H1 (cell line): ENCODE measurements at regions not wholly inside any gene's neighbourhood (a gene's known extent, or its start where the extent isn't known, plus 50 kb on each side); places are given as distances from the start of the nearest gene placed in this dataset.

Experiments used
- CTCF ChIA-PET: fragments of 300-600 bp; sonication (Branson Sonifier 250); formaldehyde crosslinking; loops from one replicate; lab custom pipeline; 2021; ENCODE audit not compliant: partially characterized antibody; lab: Charles Lee
- POLR2A ChIA-PET: fragments of 300-600 bp; sonication (Branson Sonifier 250); formaldehyde crosslinking; loops from one replicate; lab custom pipeline; 2021; ENCODE audit warnings: inconsistent platforms; ENCODE audit not compliant: partially characterized antibody; lab: Charles Lee
- DNase-seq, 2 experiments: peaks; one replicate each; pipeline versions ENCODE4 v3.0.0 to v3.0.0-alpha.2; 2010 to 2022; ENCODE audit warnings: low spot score in 2 of 2, low read depth in 1 of 2, mixed read lengths in 1 of 2
- FAIRE-seq: peaks from 2 replicates; lab custom pipeline; 2011; peaks lifted over from hg19 to GRCh38; lab: Jason Lieb, UNC
- H2AFZ ChIP-seq: 2 replicates; pipeline ENCODE4 v1.8.1; 2012; ENCODE audit warnings: low read length, inconsistent platforms
- H2AK5ac ChIP-seq: 2 replicates; pipeline ENCODE4 v1.6.1; 2013; ENCODE audit warnings: low read depth, low read length
- H2BK120ac ChIP-seq: replicated peaks from 2 replicates; pipeline ENCODE3; 2013; ENCODE audit warnings: low read depth, low read length, inconsistent platforms
- H2BK12ac ChIP-seq: 2 replicates; pipeline ENCODE4 v1.6.1; 2013; ENCODE audit warnings: low read depth, low read length
- H2BK15ac ChIP-seq: 2 replicates; pipeline ENCODE4 v1.6.1; 2013; ENCODE audit warnings: low read length
- H2BK20ac ChIP-seq: 2 replicates; pipeline ENCODE4 v1.6.1; 2013; ENCODE audit warnings: low read length
- H2BK5ac ChIP-seq: 2 replicates; pipeline ENCODE4 v1.6.1; 2013; ENCODE audit warnings: low read depth, low read length
- H3K14ac ChIP-seq: 2 replicates; pipeline ENCODE4 v1.6.1; 2013; ENCODE audit warnings: inconsistent platforms; ENCODE audit not compliant: insufficient read length
- H3K18ac ChIP-seq: 2 replicates; pipeline ENCODE4 v1.6.1; 2013; ENCODE audit warnings: low read length; ENCODE audit errors: extremely low read depth
- H3K23ac ChIP-seq: 2 replicates; pipeline ENCODE4 v1.6.1; 2013; ENCODE audit warnings: inconsistent platforms; ENCODE audit not compliant: insufficient read length
- H3K23me2 ChIP-seq: 2 replicates; pipeline ENCODE4 v1.6.1; 2013; ENCODE audit warnings: low read depth, low read length
- H3K27ac ChIP-seq: 2 replicates; pipeline ENCODE4 v1.6.1; 2011; ENCODE audit warnings: low read depth, low read length, inconsistent platforms
- H3K27me3 ChIP-seq, 4 experiments: replicated peaks in 1 of 4; 1 replicate in 1 of 4; 2 replicates in 3 of 4; pipeline versions ENCODE4 v1.6.1 to v1.8.1; 2011 to 2013; ENCODE audit warnings: low read length in 3 of 4, mild to moderate bottlenecking in 3 of 4, inconsistent platforms in 2 of 4, mixed read lengths in 2 of 4, moderate library complexity in 1 of 4; ENCODE audit not compliant: control insufficient read depth in 3 of 4, insufficient read depth in 3 of 4; ENCODE audit errors: extremely low read depth in 1 of 4
- H3K36me3 ChIP-seq, 4 experiments: 2 replicates each; pipeline versions ENCODE4 v1.6.1 to v1.8.1; 2011 to 2013; ENCODE audit warnings: mild to moderate bottlenecking in 4 of 4, low read length in 3 of 4, moderate library complexity in 2 of 4, control low read depth in 1 of 4, inconsistent platforms in 1 of 4; ENCODE audit not compliant: insufficient read depth in 4 of 4, control insufficient read depth in 2 of 4
- H3K4ac ChIP-seq: replicated peaks from 2 replicates; pipeline ENCODE3; 2013; ENCODE audit warnings: low read length, low read depth, mixed read lengths, inconsistent platforms; ENCODE audit not compliant: insufficient read length
- H3K4me1 ChIP-seq, 4 experiments: replicated peaks in 1 of 4; 1 replicate in 1 of 4; 2 replicates in 3 of 4; pipeline versions ENCODE4 v1.6.1 to v1.8.1; 2011 to 2013; ENCODE audit warnings: low read length in 3 of 4, inconsistent platforms in 2 of 4, mixed read lengths in 1 of 4; ENCODE audit not compliant: insufficient read depth in 4 of 4, control insufficient read depth in 3 of 4
- H3K4me2 ChIP-seq, 2 experiments: 2 replicates each; pipeline versions ENCODE4 v1.6.1 to v1.8.1; 2011 to 2013; ENCODE audit warnings: low read depth in 2 of 2, low read length in 2 of 2, control low read depth in 1 of 2, inconsistent platforms in 1 of 2, mild to moderate bottlenecking in 1 of 2; ENCODE audit not compliant: insufficient read depth in 1 of 2
- H3K4me3 ChIP-seq, 4 experiments: fragments of 200-600, 300-600 bp in 1 of 4; sonication (generic), shearing (Covaris generic), sonication (Bioruptor Twin) in 1 of 4; 2 replicates each; pipeline versions ENCODE4 v1.5.1 to v1.8.1; 2011 to 2016; ENCODE audit warnings: low read length in 4 of 4, low read depth in 3 of 4, control low read depth in 2 of 4, inconsistent platforms in 2 of 4, mild to moderate bottlenecking in 2 of 4, mixed read lengths in 1 of 4, moderate library complexity in 1 of 4; ENCODE audit not compliant: insufficient read depth in 2 of 4; ENCODE audit errors: extremely low read depth in 1 of 4
- H3K56ac ChIP-seq: replicated peaks from 2 replicates; pipeline ENCODE3; 2013; ENCODE audit warnings: low read depth, mild to moderate bottlenecking, mixed read lengths, low read length, inconsistent platforms; ENCODE audit not compliant: insufficient read length
- H3K79me1 ChIP-seq: 2 replicates; pipeline ENCODE4 v1.6.1; 2013; ENCODE audit warnings: low read depth, low read length, control low read depth
- H3K79me2 ChIP-seq, 2 experiments: 2 replicates each; pipeline versions ENCODE4 v1.6.1 to v1.8.1; 2012 to 2013; ENCODE audit warnings: low read length in 2 of 2, mild to moderate bottlenecking in 2 of 2, inconsistent platforms in 1 of 2; ENCODE audit not compliant: insufficient read depth in 2 of 2, control insufficient read depth in 1 of 2
- H3K9ac ChIP-seq, 4 experiments: replicated peaks in 1 of 4; 1 replicate in 1 of 4; 2 replicates in 3 of 4; pipeline versions ENCODE4 v1.6.1 to v1.8.1; 2011 to 2013; ENCODE audit warnings: low read depth in 3 of 4, low read length in 3 of 4, control low read depth in 2 of 4, mild to moderate bottlenecking in 2 of 4, moderate library complexity in 2 of 4, inconsistent platforms in 1 of 4; ENCODE audit errors: extremely low read depth in 1 of 4
- H3K9me3 ChIP-seq, 2 experiments: 2 replicates each; pipeline versions ENCODE4 v1.6.1 to v1.8.1; 2012 to 2013; ENCODE audit warnings: mild to moderate bottlenecking in 2 of 2, moderate library complexity in 2 of 2, control low read depth in 1 of 2, inconsistent platforms in 1 of 2, low read depth in 1 of 2, low read length in 1 of 2, mixed read lengths in 1 of 2; ENCODE audit not compliant: insufficient read depth in 2 of 2
- H4K20me1 ChIP-seq, 2 experiments: replicated peaks in 1 of 2; 2 replicates each; pipeline versions ENCODE3 to v1.8.1; 2011 to 2013; ENCODE audit warnings: inconsistent platforms in 2 of 2, low read length in 2 of 2, mild to moderate bottlenecking in 1 of 2; ENCODE audit not compliant: insufficient read depth in 2 of 2, control insufficient read depth in 1 of 2
- H4K5ac ChIP-seq: 2 replicates; pipeline ENCODE4 v1.6.1; 2013; ENCODE audit warnings: low read length, low read depth, mixed read lengths, inconsistent platforms; ENCODE audit not compliant: insufficient read length
- H4K8ac ChIP-seq: 2 replicates; pipeline ENCODE4 v1.8.0; 2013; ENCODE audit warnings: mild to moderate bottlenecking, moderate library complexity, low read length, inconsistent platforms; ENCODE audit not compliant: insufficient read depth; ENCODE audit errors: extremely low read depth
- H4K91ac ChIP-seq: replicated peaks from 2 replicates; pipeline ENCODE3; 2013; ENCODE audit warnings: low read length, mixed read lengths, inconsistent platforms; ENCODE audit not compliant: insufficient read length
- CTBP2 ChIP-seq: IDR thresholded peaks from 2 replicates; pipeline ENCODE4 v1.7.0; 2011; ENCODE audit warnings: borderline replicate concordance, mild to moderate bottlenecking, moderate library complexity, mixed read lengths, low read length; ENCODE audit not compliant: insufficient read depth, insufficient read length
- E2F6 ChIP-seq: IDR thresholded peaks from 2 replicates; pipeline ENCODE4 v1.6.1; 2012; ENCODE audit warnings: inconsistent platforms
- EP300 ChIP-seq, 2 experiments: IDR thresholded peaks; 1 replicate in 1 of 2; 2 replicates in 1 of 2; pipeline ENCODE4 v1.6.1; 2011 to 2012; ENCODE audit warnings: low read depth in 2 of 2, low read length in 2 of 2, mild to moderate bottlenecking in 2 of 2, borderline replicate concordance in 1 of 2, inconsistent platforms in 1 of 2, moderate library complexity in 1 of 2
- HDAC6 ChIP-seq: IDR thresholded peaks from one replicate; pipeline ENCODE4 v1.7.1; 2012; ENCODE audit warnings: low read depth, mild to moderate bottlenecking, inconsistent platforms, low read length, moderate library complexity
- KDM5A ChIP-seq: fragments of 200-600 bp; IDR thresholded peaks from 2 replicates; pipeline ENCODE4 v1.7.1; 2012; ENCODE audit warnings: mild to moderate bottlenecking, low read length, inconsistent platforms, mixed read lengths
- MAFK ChIP-seq: IDR thresholded peaks from 2 replicates; pipeline ENCODE4 v1.6.1; 2012; ENCODE audit warnings: low read depth, mild to moderate bottlenecking, improper control_type of control experiment, low read length
- NANOG ChIP-seq: IDR thresholded peaks from 2 replicates; pipeline ENCODE4 v1.6.1; 2011; ENCODE audit warnings: low read length, low read depth, mild to moderate bottlenecking, inconsistent platforms; ENCODE audit not compliant: insufficient read depth, poor library complexity, severe bottlenecking
- RAD21 ChIP-seq, 2 experiments: IDR thresholded peaks in 1 of 2; conservative IDR thresholded peaks in 1 of 2; 2 replicates each; pipeline ENCODE4 v1.6.1; 2011; ENCODE audit warnings: low read depth in 2 of 2, low read length in 2 of 2, improper control_type of control experiment in 1 of 2, inconsistent platforms in 1 of 2, mild to moderate bottlenecking in 1 of 2, moderate library complexity in 1 of 2
- TEAD4 ChIP-seq: IDR thresholded peaks from 2 replicates; pipeline ENCODE4 v1.6.1; 2012; ENCODE audit warnings: low read depth, low read length, inconsistent platforms, mixed read lengths
- USF2 ChIP-seq: IDR thresholded peaks from 2 replicates; pipeline ENCODE4 v1.6.1; 2011; ENCODE audit warnings: low read length, improper control_type of control experiment
- WGBS, 2 experiments: shearing (Covaris generic) in 1 of 2; methylation state at CpG; one replicate each; pipeline versions ENCODE4 v1.1.6 to v1.1.7; 2013 to 2015; ENCODE audit warnings: low lambda C conversion rate in 2 of 2, mixed read lengths in 2 of 2, inconsistent platforms in 1 of 2, low coverage in 1 of 2, missing lambda C conversion rate in 1 of 2; ENCODE audit not compliant: insufficient replicate concordance in 2 of 2, insufficient coverage in 1 of 2, insufficient read length in 1 of 2; ENCODE audit errors: extremely low coverage in 1 of 2, missing lambda C conversion rate in 1 of 2; 5-methylcytosine and 5-hydroxymethylcytosine counted together

GRCh38 chr5:108629779-108630528, 117.7 kb upstream of the FER start:
- H3K23me2 ChIP-seq: no peaks in the 10 kb centered on the region
- H2BK5ac ChIP-seq: no peak overlapping the region
- peaks cover 0 to 3% (median 0%) of the 10 kb centered on the region in 4 experiments; a peak in 2 of 7 replicates for H3K4me1 ChIP-seq
- no peak overlapping the region for H3K9ac ChIP-seq
- DNase-seq: no peak
- no peaks in the 10 kb centered on the region for H3K27me3 ChIP-seq
- 94% methylated on average over 2 of the region's 2 CpGs; no CpG with 5 or more reads in 1 of the 2 experiments for WGBS, 2 experiments
- H3K23ac ChIP-seq: no peak overlapping the region
- no peak overlapping the region for H3K4ac ChIP-seq
- H3K27ac ChIP-seq: no peak overlapping the region
- H3K79me1 ChIP-seq: no peaks in the 10 kb centered on the region
- H3K14ac ChIP-seq: no peak overlapping the region
- H3K9me3 ChIP-seq: no peaks in the 10 kb centered on the region
- POLR2A ChIA-PET: no interaction called here
- no peaks in the 10 kb centered on the region for H3K36me3 ChIP-seq
- no peaks in the 10 kb centered on the region for H4K20me1 ChIP-seq
- no peak overlapping the region for H2BK120ac ChIP-seq
- H2BK15ac ChIP-seq: no peak overlapping the region
- no peak for FAIRE-seq
- no peak overlapping the region for H2AK5ac ChIP-seq
- H2BK12ac ChIP-seq: no peak overlapping the region
- no peak overlapping the region for H3K4me2 ChIP-seq
- H2BK20ac ChIP-seq: no peak overlapping the region
- H3K79me2 ChIP-seq: no peaks in the 10 kb centered on the region
- no peak overlapping the region for H4K91ac ChIP-seq
- H4K5ac ChIP-seq: no peak overlapping the region
- H4K8ac ChIP-seq: no peak overlapping the region
- CTCF ChIA-PET: interaction anchor here (0.6 to 0.8 kb wide), 2 partner anchors 12 kb away, joined by 3 to 5 read pairs; no protein-coding TSS in a partner anchor
- no peak overlapping the region for H2AFZ ChIP-seq
- no peak overlapping the region for H3K4me3 ChIP-seq
- H3K56ac ChIP-seq: no peak overlapping the region
- no peak overlapping the region for H3K18ac ChIP-seq
- TF ChIP-seq TEAD4 (no peak), E2F6 (no peak), MAFK (no peak), EP300 (IDR thresholded peaks at IDR 0.05; ENCODE audit: borderline replicate concordance in 1 of 2, low read depth in 2 of 2, low read length in 2 of 2) (no peak), KDM5A (no peak), HDAC6 (no peak), CTBP2 (no peak), USF2 (no peak), RAD21 (IDR thresholded peaks at IDR 0.05 in 1 of 2, conservative IDR thresholded peaks at IDR 0.05 in 1 of 2; ENCODE audit: low read depth in 2 of 2, low read length in 2 of 2) (no peak), NANOG (no peak)
